Heart left ventricle (tissue), 16 donors: ENCODE measurements at regions not wholly inside any gene's neighbourhood (a gene's known extent, or its start where the extent isn't known, plus 50 kb on each side); places are given as distances from the start of the nearest gene placed in this dataset.

Experiments used
- ATAC-seq, 4 donors: fragments of 200-7000 bp; cut with Tn5 transposase; one replicate each; pipeline ENCODE4 v1.9.1; 2020 to 2022; ENCODE audit warnings: moderate library complexity in 4 of 4, mild to moderate bottlenecking in 3 of 4, moderate number of reproducible peaks in 1 of 4
- DNase-seq, 5 donors: peaks; one replicate each; pipeline ENCODE4 v3.0.0-alpha.2; 2020
- H3K27ac ChIP-seq, 12 donors: fragments of 200-600 bp; sonication (generic) in 4 of 12; one replicate each; pipeline versions ENCODE4 v1.5.0 to v1.8.0; 2016 to 2022; ENCODE audit warnings: mild to moderate bottlenecking in 2 of 12
- H3K27me3 ChIP-seq, 9 donors: fragments of 200-600 bp; sonication (generic) in 2 of 9; one replicate each; pipeline versions ENCODE4 v1.5.1 to v1.8.0; 2016 to 2022; ENCODE audit warnings: mild to moderate bottlenecking in 3 of 9
- H3K36me3 ChIP-seq, 9 donors: fragments of 200-600 bp; sonication (generic) in 2 of 9; one replicate each; pipeline versions ENCODE4 v1.5.0 to v1.8.0; 2018 to 2022; ENCODE audit warnings: mild to moderate bottlenecking in 2 of 9
- H3K4me1 ChIP-seq, 12 donors: fragments of 200-600 bp; sonication (generic) in 4 of 12; one replicate each; pipeline versions ENCODE4 v1.5.0 to v1.8.0; 2016 to 2022; ENCODE audit warnings: mild to moderate bottlenecking in 3 of 12
- H3K4me3 ChIP-seq, 12 donors: fragments of 200-600 bp; sonication (generic) in 4 of 12; one replicate each; pipeline versions ENCODE4 v1.5.0 to v1.8.0; 2017 to 2022; ENCODE audit warnings: mild to moderate bottlenecking in 9 of 12, moderate library complexity in 4 of 12
- H3K9me3 ChIP-seq, 12 donors: fragments of 200-600 bp; sonication (generic) in 4 of 12; one replicate each; pipeline versions ENCODE4 v1.5.0 to v1.8.0; 2016 to 2022; ENCODE audit warnings: mild to moderate bottlenecking in 1 of 12
- CTCF ChIP-seq, 12 donors: fragments of 200-600 bp; sonication (generic) in 4 of 12; IDR thresholded peaks; one replicate each; pipeline versions ENCODE4 v1.5.0 to v1.8.0; 2018 to 2022; ENCODE audit warnings: antibody characterized with exemption in 12 of 12, mild to moderate bottlenecking in 5 of 12
- POLR2A ChIP-seq, 2 donors: fragments of 450-650 bp; IDR thresholded peaks; one replicate each; pipeline ENCODE4 v1.6.1; 2017; ENCODE audit warnings: antibody characterized with exemption in 2 of 2, mild to moderate bottlenecking in 2 of 2, moderate library complexity in 2 of 2
- WGBS, 4 donors: extraction: QIAGEN DNeasy Blood & Tissue Kit in 2 of 4; methylation state at CpG; one replicate each; pipeline versions ENCODE4 v1.1.5 to v1.1.7; 2013 to 2018; 5-methylcytosine and 5-hydroxymethylcytosine counted together
- intact Hi-C, 10 donors: fragments of 100-400 bp; cut with DNase I; formaldehyde crosslinking; loops; one replicate each; pipeline versions ENCODE4 v1.11.1 to v1.14.2; 2022
- donor health status: ischemic (EF 13 %, LVEDD 7.1; RV severe dilation, severe dysfunction).
- donor health status: healthy with polysubstance abuse.
- donor health status: DM: no; HTN: yes; CAD: no.
- donor health status: DM: no; HTN: no; CAD: no.
- donor health status: ischemic (EF 25% LVEDD 6.9; RV normal size, moderate dysfunction).
- donor health status: ischemic (EF 25% LVEDD 5.7; RV mildly dilated, moderate dysfunction).
- donor health status: healthy.
- donor health status: DM: yes; HTN: yes; CAD: no.
- donor health status: ischemic (EF 35%, LVEDD 5.7; RV mildly dilated, moderate dysfunction).
- donor health status: nonischemic (EF 11% LVEDD 7.7; RV severe dilation, severe dysfunction).
- donor health status: DM: yes; HTN: yes; CAD: no.
- donor health status: PGD.
- donor health status: ischemic (EF 29% LVEDD 5.4; RV normal size, mild dysfunction).
- donor health status: nonischemic (EF 23%, LVEDD 6.1; RV moderate dilation, normal function).

- ATAC-seq (no peak), DNase-seq (no peak)
- H3K36me3 ChIP-seq = no peaks in the 10 kb centered on the region
- H3K4me3 ChIP-seq = no peak overlapping the region
- peaks cover 0 to 15% (median 2%) of the 10 kb centered on the region in 12 donors for H3K9me3 ChIP-seq
- no peaks in the 10 kb centered on the region for H3K4me1 ChIP-seq
- peaks cover 0 to 26% (median 0%) of the 10 kb centered on the region in 9 donors for H3K27me3 ChIP-seq
- intact Hi-C loops = no loop called here
- TF ChIP-seq POLR2A (IDR thresholded peaks at IDR 0.05) (no peak), CTCF (IDR thresholded peaks at IDR 0.05) (no peak)
- no peak overlapping the region for H3K27ac ChIP-seq
- WGBS, 4 donors = 92 to 95% (median 94%) methylated on average over 6 of the region's 6 CpGs
Measured at GRCh38 chr4:3666263-3666662, 99.9 kb upstream of the ADRA2C start.

- Histone ChIP-seq H3K9me3 (peaks cover 0 to 15% (median 2%) of the 10 kb centered on the region in 12 donors), H3K27ac (no peak overlapping the region), H3K4me3 (no peak overlapping the region), H3K27me3 (peaks cover 0 to 33% (median 5%) of the 10 kb centered on the region in 9 donors), H3K4me1 (no peaks in the 10 kb centered on the region), H3K36me3 (no peaks in the 10 kb centered on the region)
- DNase-seq (no peak), ATAC-seq (no peak)
- WGBS, 4 donors = 67 to 88% (median 82%) methylated on average over 1 of the region's 1 CpG
- TF ChIP-seq CTCF (IDR thresholded peaks at IDR 0.05) (no peak), POLR2A (IDR thresholded peaks at IDR 0.05) (no peak)
- intact Hi-C loops = no loop called here
Measured at GRCh38 chr4:3665360-3665891, 100.8 kb upstream of the ADRA2C start.

GRCh38 chr4:3663791-3664190, 102.4 kb upstream of the ADRA2C start:
- Histone ChIP-seq H3K27ac (no peak overlapping the region), H3K4me3 (no peak overlapping the region), H3K9me3 (peaks cover 0 to 15% (median 2%) of the 10 kb centered on the region in 12 donors), H3K27me3 (peaks cover 0 to 44% (median 11%) of the 10 kb centered on the region in 9 donors), H3K36me3 (no peaks in the 10 kb centered on the region), H3K4me1 (no peaks in the 10 kb centered on the region)
- TF ChIP-seq POLR2A (IDR thresholded peaks at IDR 0.05) = no peak
- no peak for TF ChIP-seq CTCF (IDR thresholded peaks at IDR 0.05)
- no peak for ATAC-seq
- no peak for DNase-seq
- 70 to 78% (median 77%) methylated on average over 5 to 6 of the region's 6 CpGs for WGBS, 4 donors
- intact Hi-C loops = no loop called here

GRCh38 chr4:3662516-3662915, 103.7 kb upstream of the ADRA2C start:
- Histone ChIP-seq H3K27ac (no peak overlapping the region), H3K27me3 (peaks cover 3 to 55% (median 11%) of the 10 kb centered on the region in 9 donors), H3K9me3 (peaks cover 0 to 14% (median 2%) of the 10 kb centered on the region in 12 donors), H3K36me3 (no peaks in the 10 kb centered on the region), H3K4me1 (no peaks in the 10 kb centered on the region), H3K4me3 (no peak overlapping the region)
- no peak for DNase-seq
- intact Hi-C loops = no loop called here
- ATAC-seq = no peak
- WGBS, 4 donors = 73 to 81% (median 78%) methylated on average over 12 to 16 of the region's 16 CpGs
- TF ChIP-seq POLR2A (IDR thresholded peaks at IDR 0.05) (no peak), CTCF (IDR thresholded peaks at IDR 0.05) (no peak)
